Neural cell (in vitro differentiated cells): ENCODE measurements at regions not wholly inside any gene's neighbourhood (a gene's known extent, or its start where the extent isn't known, plus 50 kb on each side); places are given as distances from the start of the nearest gene placed in this dataset.

Experiments
- H2AFZ ChIP-seq: fragments of 200-600, 300-800 bp; sonication (generic), shearing (Covaris generic); 2 replicates; pipeline ENCODE4 v1.6.0; 2014; ENCODE audit warnings: low read depth, mild to moderate bottlenecking, antibody characterized with exemption, low read length, moderate library complexity
- H3F3A ChIP-seq: fragments of 200-600 bp; shearing (Covaris generic); 2 replicates; pipeline ENCODE4 v1.6.1; 2016; ENCODE audit warnings: mild to moderate bottlenecking, moderate library complexity, mixed read lengths, antibody characterized with exemption, low read length; ENCODE audit not compliant: insufficient read depth, poor library complexity, severe bottlenecking
- H3K27ac ChIP-seq: fragments of 200-600, 300-800 bp; sonication (generic), shearing (Covaris generic); 2 replicates; pipeline ENCODE4 v1.5.1; 2014; ENCODE audit warnings: mild to moderate bottlenecking, low read length, moderate library complexity
- H3K27me3 ChIP-seq: fragments of 300-800, 200-600 bp; sonication (generic), shearing (Covaris generic); 2 replicates; pipeline ENCODE4 v1.6.0; 2014; ENCODE audit warnings: mild to moderate bottlenecking, low read depth, low read length, moderate library complexity; ENCODE audit not compliant: insufficient read depth
- H3K36me3 ChIP-seq: fragments of 300-800, 200-600 bp; sonication (generic), shearing (Covaris generic); 2 replicates; pipeline ENCODE4 v1.5.1; 2014; ENCODE audit warnings: mild to moderate bottlenecking, antibody characterized with exemption, low read length, moderate library complexity; ENCODE audit not compliant: insufficient read depth
- H3K4me2 ChIP-seq: fragments of 300-800, 200-600 bp; sonication (generic), shearing (Covaris generic); 2 replicates; pipeline ENCODE4 v1.6.0; 2014; ENCODE audit warnings: mild to moderate bottlenecking, low read length
- H3K4me3 ChIP-seq: fragments of 300-800, 200-600 bp; sonication (generic), shearing (Covaris generic); 2 replicates; pipeline ENCODE4 v1.5.1; 2014; ENCODE audit warnings: mild to moderate bottlenecking, low read length, moderate library complexity
- H3K79me2 ChIP-seq: fragments of 200-600 bp; shearing (Covaris generic); replicated peaks from 2 replicates; pipeline ENCODE4 v1.6.0; 2014; ENCODE audit warnings: mild to moderate bottlenecking, low read length, moderate library complexity; ENCODE audit not compliant: insufficient read depth
- H3K9ac ChIP-seq: fragments of 300-800, 200-600 bp; sonication (generic), shearing (Covaris generic); 2 replicates; pipeline ENCODE4 v1.6.1; 2016; ENCODE audit warnings: mild to moderate bottlenecking, low read length, mixed read lengths
- H3K9me2 ChIP-seq: fragments of 200-600 bp; shearing (Covaris generic); 2 replicates; pipeline ENCODE4 v1.6.1; 2016; ENCODE audit warnings: mild to moderate bottlenecking, low read length, mixed read lengths; ENCODE audit not compliant: insufficient read depth
- H3K9me3 ChIP-seq: fragments of 200-600, 300-800 bp; sonication (generic), shearing (Covaris generic); 2 replicates; pipeline ENCODE4 v1.6.1; 2016; ENCODE audit warnings: mild to moderate bottlenecking, mixed run types, low read length, moderate library complexity, mixed read lengths
- H4K20me1 ChIP-seq: fragments of 200-600 bp; shearing (Covaris generic); 2 replicates; pipeline ENCODE4 v1.6.1; 2016; ENCODE audit warnings: mild to moderate bottlenecking, mixed run types; ENCODE audit not compliant: insufficient read depth
- EP300 ChIP-seq: fragments of 450-650 bp; conservative IDR thresholded peaks from 2 replicates; pipeline ENCODE4 v1.6.1; 2014; ENCODE audit warnings: antibody characterized with exemption, mild to moderate bottlenecking, moderate library complexity; ENCODE audit not compliant: poor library complexity, severe bottlenecking
- EZH2 ChIP-seq: fragments of 200-600, 300-800 bp; shearing (Covaris generic), sonication (generic); IDR thresholded peaks from 2 replicates; pipeline ENCODE4 v1.6.1; 2014; ENCODE audit warnings: antibody characterized with exemption, low read length, borderline replicate concordance, mild to moderate bottlenecking; ENCODE audit not compliant: insufficient read depth, poor library complexity, severe bottlenecking
- MXI1 ChIP-seq: fragments of 450-650 bp; conservative IDR thresholded peaks from 2 replicates; pipeline ENCODE4 v1.6.1; 2014; ENCODE audit warnings: antibody characterized with exemption, mild to moderate bottlenecking; ENCODE audit not compliant: poor library complexity, severe bottlenecking
- POLR2AphosphoS5 ChIP-seq: IDR thresholded peaks from 2 replicates; pipeline ENCODE4 v1.6.1; 2012
- RAD21 ChIP-seq: fragments of 450-650 bp; conservative IDR thresholded peaks from 2 replicates; pipeline ENCODE4 v1.6.1; 2014; ENCODE audit warnings: antibody characterized with exemption, mild to moderate bottlenecking, moderate library complexity
- SMC3 ChIP-seq: fragments of 450-650 bp; conservative IDR thresholded peaks from 2 replicates; pipeline ENCODE4 v1.6.1; 2014; ENCODE audit warnings: antibody characterized with exemption, mild to moderate bottlenecking, moderate library complexity; ENCODE audit not compliant: poor library complexity
- TAF1 ChIP-seq: IDR thresholded peaks from 2 replicates; pipeline ENCODE4 v1.6.1; 2012; ENCODE audit warnings: low read depth
- TF ChIP-seq, protein P1 (sequence below): fragments of 450-650 bp; IDR thresholded peaks from 2 replicates; pipeline ENCODE4 v1.5.1; 2014; ENCODE audit warnings: antibody characterized with exemption, mild to moderate bottlenecking, moderate library complexity; ENCODE audit not compliant: poor library complexity, severe bottlenecking
- TF ChIP-seq, protein P2 (sequence below): IDR thresholded peaks from 2 replicates; pipeline ENCODE4 v1.6.1; 2012; ENCODE audit warnings: borderline replicate concordance

DNA sequence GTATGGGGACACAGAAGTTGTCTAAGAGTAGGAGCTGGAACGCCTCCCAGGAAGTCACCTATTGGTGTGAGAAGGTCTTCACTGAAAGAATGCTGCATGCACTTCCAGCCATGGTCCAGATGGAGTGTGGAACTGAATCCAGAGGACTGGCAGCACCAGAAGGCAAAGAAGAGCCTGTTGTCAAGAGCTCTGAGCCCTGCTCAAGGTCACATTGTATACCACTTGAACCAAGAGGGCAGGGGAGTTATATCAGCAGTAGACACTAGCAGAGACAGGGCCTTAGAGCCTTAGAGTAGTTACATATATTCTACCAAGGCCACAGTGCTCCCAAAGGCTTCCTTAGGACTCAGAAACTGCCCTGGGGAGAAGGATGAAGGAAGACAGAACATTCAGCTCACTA lies 130.8 kb upstream of the POC5 start:
- Histone ChIP-seq H3K27me3 (no peaks in the 10 kb centered on the region), H3K9ac (no peak overlapping the region), H3K36me3 (no peaks in the 10 kb centered on the region), H3K9me3 (no peaks in the 10 kb centered on the region), H3K79me2 (no peaks in the 10 kb centered on the region), H3K9me2 (no peaks in the 10 kb centered on the region), H4K20me1 (no peaks in the 10 kb centered on the region), H3K4me2 (no peak overlapping the region), H3K27ac (no peak overlapping the region), H3K4me3 (no peak overlapping the region), H3F3A (no peaks in the 10 kb centered on the region), H2AFZ (no peak overlapping the region)
- TF ChIP-seq, protein P1, sequence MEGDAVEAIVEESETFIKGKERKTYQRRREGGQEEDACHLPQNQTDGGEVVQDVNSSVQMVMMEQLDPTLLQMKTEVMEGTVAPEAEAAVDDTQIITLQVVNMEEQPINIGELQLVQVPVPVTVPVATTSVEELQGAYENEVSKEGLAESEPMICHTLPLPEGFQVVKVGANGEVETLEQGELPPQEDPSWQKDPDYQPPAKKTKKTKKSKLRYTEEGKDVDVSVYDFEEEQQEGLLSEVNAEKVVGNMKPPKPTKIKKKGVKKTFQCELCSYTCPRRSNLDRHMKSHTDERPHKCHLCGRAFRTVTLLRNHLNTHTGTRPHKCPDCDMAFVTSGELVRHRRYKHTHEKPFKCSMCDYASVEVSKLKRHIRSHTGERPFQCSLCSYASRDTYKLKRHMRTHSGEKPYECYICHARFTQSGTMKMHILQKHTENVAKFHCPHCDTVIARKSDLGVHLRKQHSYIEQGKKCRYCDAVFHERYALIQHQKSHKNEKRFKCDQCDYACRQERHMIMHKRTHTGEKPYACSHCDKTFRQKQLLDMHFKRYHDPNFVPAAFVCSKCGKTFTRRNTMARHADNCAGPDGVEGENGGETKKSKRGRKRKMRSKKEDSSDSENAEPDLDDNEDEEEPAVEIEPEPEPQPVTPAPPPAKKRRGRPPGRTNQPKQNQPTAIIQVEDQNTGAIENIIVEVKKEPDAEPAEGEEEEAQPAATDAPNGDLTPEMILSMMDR, result no peak
- TF ChIP-seq POLR2AphosphoS5 (no peak), SMC3 (no peak), EZH2 (no peak)

DNA sequence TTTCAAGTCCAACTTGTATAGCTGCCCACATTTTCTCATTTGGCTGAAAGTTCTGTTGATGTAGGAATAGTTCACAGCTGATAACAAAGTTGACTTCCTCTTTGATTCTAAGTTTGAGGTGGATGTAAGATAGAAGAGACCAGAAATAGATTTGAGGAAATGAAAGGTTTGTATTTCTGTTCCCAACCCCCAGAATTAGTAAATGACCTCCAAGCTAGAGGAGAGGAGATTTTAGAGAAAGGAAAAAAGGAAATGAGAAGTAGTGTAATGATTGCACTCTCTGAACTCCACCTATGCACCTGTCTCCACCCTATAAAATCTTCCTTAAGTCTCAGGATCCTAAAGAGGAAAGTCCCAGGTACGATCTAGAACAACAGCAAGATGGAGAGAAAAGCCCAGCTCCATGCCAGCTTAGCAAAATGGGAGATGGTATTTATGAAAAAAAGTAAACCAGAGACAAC lies 130.4 kb upstream of the POC5 start:
- H3K4me2 ChIP-seq, result no peak overlapping the region
- peak overlapping the region; percentile 45 for H3K4me3 ChIP-seq
- no peaks in the 10 kb centered on the region for H3K79me2 ChIP-seq
- no peak overlapping the region for H2AFZ ChIP-seq
- peak overlapping the region; percentile 78 for H3K27ac ChIP-seq
- TF ChIP-seq, protein P2, sequence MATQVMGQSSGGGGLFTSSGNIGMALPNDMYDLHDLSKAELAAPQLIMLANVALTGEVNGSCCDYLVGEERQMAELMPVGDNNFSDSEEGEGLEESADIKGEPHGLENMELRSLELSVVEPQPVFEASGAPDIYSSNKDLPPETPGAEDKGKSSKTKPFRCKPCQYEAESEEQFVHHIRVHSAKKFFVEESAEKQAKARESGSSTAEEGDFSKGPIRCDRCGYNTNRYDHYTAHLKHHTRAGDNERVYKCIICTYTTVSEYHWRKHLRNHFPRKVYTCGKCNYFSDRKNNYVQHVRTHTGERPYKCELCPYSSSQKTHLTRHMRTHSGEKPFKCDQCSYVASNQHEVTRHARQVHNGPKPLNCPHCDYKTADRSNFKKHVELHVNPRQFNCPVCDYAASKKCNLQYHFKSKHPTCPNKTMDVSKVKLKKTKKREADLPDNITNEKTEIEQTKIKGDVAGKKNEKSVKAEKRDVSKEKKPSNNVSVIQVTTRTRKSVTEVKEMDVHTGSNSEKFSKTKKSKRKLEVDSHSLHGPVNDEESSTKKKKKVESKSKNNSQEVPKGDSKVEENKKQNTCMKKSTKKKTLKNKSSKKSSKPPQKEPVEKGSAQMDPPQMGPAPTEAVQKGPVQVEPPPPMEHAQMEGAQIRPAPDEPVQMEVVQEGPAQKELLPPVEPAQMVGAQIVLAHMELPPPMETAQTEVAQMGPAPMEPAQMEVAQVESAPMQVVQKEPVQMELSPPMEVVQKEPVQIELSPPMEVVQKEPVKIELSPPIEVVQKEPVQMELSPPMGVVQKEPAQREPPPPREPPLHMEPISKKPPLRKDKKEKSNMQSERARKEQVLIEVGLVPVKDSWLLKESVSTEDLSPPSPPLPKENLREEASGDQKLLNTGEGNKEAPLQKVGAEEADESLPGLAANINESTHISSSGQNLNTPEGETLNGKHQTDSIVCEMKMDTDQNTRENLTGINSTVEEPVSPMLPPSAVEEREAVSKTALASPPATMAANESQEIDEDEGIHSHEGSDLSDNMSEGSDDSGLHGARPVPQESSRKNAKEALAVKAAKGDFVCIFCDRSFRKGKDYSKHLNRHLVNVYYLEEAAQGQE, result no peak
- TF ChIP-seq, protein P1, result no peak
- no peak for TF ChIP-seq EP300
- no peak for TF ChIP-seq POLR2AphosphoS5
- no peak overlapping the region for H3K9ac ChIP-seq
- no peaks in the 10 kb centered on the region for H3K36me3 ChIP-seq
- no peaks in the 10 kb centered on the region for H3K27me3 ChIP-seq
- H3K9me3 ChIP-seq, result no peaks in the 10 kb centered on the region
- H3K9me2 ChIP-seq, result no peaks in the 10 kb centered on the region
- no peaks in the 10 kb centered on the region for H4K20me1 ChIP-seq
- H3F3A ChIP-seq, result no peaks in the 10 kb centered on the region

DNA sequence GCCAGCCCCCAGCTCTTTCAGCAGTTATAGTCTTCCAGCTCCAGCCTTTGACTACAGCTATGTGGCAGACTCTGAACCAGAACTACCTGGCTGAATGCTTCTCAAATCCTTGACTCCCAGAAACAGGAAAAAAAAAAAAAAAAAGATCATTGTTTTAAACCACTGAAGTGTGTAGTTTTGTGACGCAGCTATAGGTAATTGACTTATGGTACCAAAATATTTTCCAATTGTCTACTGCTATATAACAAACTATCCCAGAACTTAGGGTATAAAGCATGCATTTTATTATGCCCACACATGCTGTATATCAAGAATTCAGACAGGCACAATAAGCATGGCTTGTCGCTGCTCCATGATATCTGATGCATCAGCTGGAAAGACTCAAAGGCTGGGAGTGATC lies 127.1 kb upstream of the POC5 start:
- H3K9me2 ChIP-seq, result no peaks in the 10 kb centered on the region
- TF ChIP-seq SMC3 (no peak), RAD21 (no peak), TAF1 (no peak), MXI1 (no peak), POLR2AphosphoS5 (no peak)
- TF ChIP-seq, protein P1, result no peak
- TF ChIP-seq, protein P2, result no peak

More for the DNA sequence above, 127.1 kb upstream of the POC5 start:
- no peaks in the 10 kb centered on the region for H4K20me1 ChIP-seq
- H3K36me3 ChIP-seq, result no peaks in the 10 kb centered on the region
- H2AFZ ChIP-seq, result no peak overlapping the region
- H3K9ac ChIP-seq, result no peak overlapping the region
- no peak overlapping the region for H3K4me3 ChIP-seq
- no peaks in the 10 kb centered on the region for H3K27me3 ChIP-seq
- H3K4me2 ChIP-seq, result no peak overlapping the region
- no peaks in the 10 kb centered on the region for H3K79me2 ChIP-seq
- H3K27ac ChIP-seq, result no peak overlapping the region
- H3K9me3 ChIP-seq, result no peaks in the 10 kb centered on the region
- no peaks in the 10 kb centered on the region for H3F3A ChIP-seq
